GM12878 (cell line): ENCODE measurements at regions not wholly inside any gene's neighbourhood (a gene's known extent, or its start where the extent isn't known, plus 50 kb on each side); places are given as distances from the start of the nearest gene placed in this dataset.

Source experiments
- ATAC-seq: fragments of 200-7000 bp; cut with Tn5 transposase; 3 replicates; pipeline ENCODE4 v1.9.1; 2020; ENCODE audit warnings: mild to moderate bottlenecking, moderate library complexity
- BruUV-seq: library from RNA; stranded (reverse); fragments of 400-500 nt; replicated peaks from 2 replicates; lab custom pipeline; 2021; lab: Mats Ljungman, UMichigan
- CTCF ChIA-PET: fragments of 300-600 bp; sonication (Branson Sonifier 250); formaldehyde crosslinking; extraction: SDS; loops from one replicate; lab custom pipeline; 2021; ENCODE audit warnings: inconsistent platforms; lab: Yijun Ruan, JAX
- POLR2A ChIA-PET: fragments of 350-600 bp; formaldehyde crosslinking; extraction: SDS; loops from one replicate; lab custom pipeline; 2021; ENCODE audit warnings: inconsistent platforms; lab: Charles Lee
- RAD21 ChIA-PET: fragments of 300-600 bp; sonication (Branson Sonifier 250); formaldehyde crosslinking; loops from one replicate; lab custom pipeline; 2023; ENCODE audit warnings: antibody characterized with exemption; ENCODE audit not compliant: unreplicated experiment; lab: Charles Lee
- SMC1A ChIA-PET: fragments of 300-600 bp; sonication (Branson Sonifier 250); formaldehyde crosslinking; loops from one replicate; lab custom pipeline; 2023; ENCODE audit not compliant: unreplicated experiment, uncharacterized antibody; lab: Charles Lee
- DNase-seq: peaks from one replicate; pipeline ENCODE4 v3.0.0-alpha.2; 2011; ENCODE audit warnings: low read depth, low spot score
- FAIRE-seq: peaks from 3 replicates; lab custom pipeline; 2011; peaks lifted over from hg19 to GRCh38; lab: Jason Lieb, UNC
- H2AFZ ChIP-seq: 2 replicates; pipeline ENCODE4 v1.6.0; 2011; ENCODE audit warnings: low read depth, low read length, control low read depth; ENCODE audit not compliant: control insufficient read depth
- H3K27ac ChIP-seq: 2 replicates; pipeline ENCODE4 v1.5.1; 2011; ENCODE audit warnings: control low read depth; ENCODE audit not compliant: control insufficient read depth, insufficient read depth
- H3K27me3 ChIP-seq, 2 experiments: replicated peaks in 1 of 2; 2 replicates each; pipeline versions ENCODE4 v1.6.0 to v1.6.1; 2011; ENCODE audit warnings: low read length in 1 of 2; ENCODE audit not compliant: control insufficient read depth in 2 of 2, insufficient read depth in 2 of 2
- H3K36me3 ChIP-seq, 2 experiments: 2 replicates each; pipeline ENCODE4 v1.5.1; 2011; ENCODE audit warnings: low read length in 1 of 2; ENCODE audit not compliant: control insufficient read depth in 2 of 2, insufficient read depth in 2 of 2
- H3K4me1 ChIP-seq: 2 replicates; pipeline ENCODE4 v1.6.1; 2011; ENCODE audit warnings: mild to moderate bottlenecking, low read length, moderate library complexity, mixed read lengths; ENCODE audit not compliant: control insufficient read depth, insufficient read depth
- H3K4me2 ChIP-seq: 2 replicates; pipeline ENCODE4 v1.6.0; 2011; ENCODE audit warnings: control low read depth; ENCODE audit not compliant: control insufficient read depth, insufficient read depth
- H3K4me3 ChIP-seq: fragments of 200-600 bp; sonication (generic); 2 replicates; pipeline ENCODE4 v1.5.1; 2016
- H3K79me2 ChIP-seq: 2 replicates; pipeline ENCODE4 v1.6.0; 2011; ENCODE audit warnings: low read length; ENCODE audit not compliant: control insufficient read depth, insufficient read depth
- H3K9ac ChIP-seq: 2 replicates; pipeline ENCODE4 v1.8.0; 2011; ENCODE audit warnings: low read length, control low read depth, mixed read lengths; ENCODE audit not compliant: control insufficient read depth, insufficient read depth
- H3K9me3 ChIP-seq: replicated peaks from 3 replicates; pipeline ENCODE4 v1.5.1; 2011; ENCODE audit warnings: mild to moderate bottlenecking, low read length; ENCODE audit not compliant: control insufficient read depth, insufficient read depth
- H4K20me1 ChIP-seq: 2 replicates; pipeline ENCODE4 v1.6.0; 2011; ENCODE audit not compliant: control insufficient read depth, insufficient read depth
- ASH2L ChIP-seq: fragments of 300-600, 200-600 bp; sonication (generic); IDR thresholded peaks from 2 replicates; pipeline ENCODE4 v1.6.1; 2017; ENCODE audit warnings: low read depth, mild to moderate bottlenecking, borderline replicate concordance
- EGR1 ChIP-seq, 2 experiments: IDR thresholded peaks; 1 replicate in 1 of 2; 2 replicates in 1 of 2; pipeline ENCODE4 v1.6.1; 2011 to 2012; ENCODE audit warnings: low read depth in 2 of 2, low read length in 2 of 2, borderline replicate concordance in 1 of 2, mild to moderate bottlenecking in 1 of 2, moderate library complexity in 1 of 2
- IKZF1 ChIP-seq: fragments of 450-650 bp; conservative IDR thresholded peaks from 2 replicates; pipeline ENCODE4 v1.6.1; 2017; ENCODE audit warnings: antibody characterized with exemption, mild to moderate bottlenecking
- KLF5 ChIP-seq: fragments of 450-650 bp; IDR thresholded peaks from 2 replicates; pipeline ENCODE4 v1.6.1; 2014; ENCODE audit warnings: mild to moderate bottlenecking; ENCODE audit not compliant: partially characterized antibody
- SREBF1 ChIP-seq: IDR thresholded peaks from 2 replicates; pipeline ENCODE4 v1.6.1; 2012; ENCODE audit warnings: mild to moderate bottlenecking, low read length
- ZBED1 ChIP-seq: IDR thresholded peaks from 2 replicates; pipeline ENCODE4 v1.6.1; 2016; ENCODE audit warnings: borderline replicate concordance
- ZNF24 ChIP-seq: fragments of 450-650 bp; IDR thresholded peaks from 2 replicates; pipeline ENCODE4 v1.6.1; 2017; ENCODE audit warnings: antibody characterized with exemption, mild to moderate bottlenecking
- WGBS: methylation state at CpG from one replicate; pipeline ENCODE4 v1.1.6; 2016; ENCODE audit warnings: low lambda C conversion rate; ENCODE audit not compliant: insufficient replicate concordance, insufficient coverage; ENCODE audit errors: missing lambda C conversion rate; 5-methylcytosine and 5-hydroxymethylcytosine counted together
- in situ Hi-C: fragments of 300-500 bp; cut with MboI; formaldehyde crosslinking; loops from 9 replicates; pipeline ENCODE4 v1.14.3; 2018; ENCODE audit warnings: mixed read lengths
- intact Hi-C: fragments of 100-400 bp; cut with micrococcal nuclease; formaldehyde crosslinking; loops from one replicate; pipeline ENCODE4 v1.14.2; 2022; ENCODE audit not compliant: unreplicated experiment
- TF ChIP-seq, protein P1 (sequence below): fragments of 150-350 bp; IDR thresholded peaks from 2 replicates; pipeline ENCODE4 v1.6.1; 2014; ENCODE audit warnings: mild to moderate bottlenecking, low read depth, low read length
- TF ChIP-seq, protein P2 (sequence below): fragments of 150-350 bp; IDR thresholded peaks from 2 replicates; pipeline ENCODE4 v1.6.1; 2016; ENCODE audit warnings: low read depth, low read length

DNA sequence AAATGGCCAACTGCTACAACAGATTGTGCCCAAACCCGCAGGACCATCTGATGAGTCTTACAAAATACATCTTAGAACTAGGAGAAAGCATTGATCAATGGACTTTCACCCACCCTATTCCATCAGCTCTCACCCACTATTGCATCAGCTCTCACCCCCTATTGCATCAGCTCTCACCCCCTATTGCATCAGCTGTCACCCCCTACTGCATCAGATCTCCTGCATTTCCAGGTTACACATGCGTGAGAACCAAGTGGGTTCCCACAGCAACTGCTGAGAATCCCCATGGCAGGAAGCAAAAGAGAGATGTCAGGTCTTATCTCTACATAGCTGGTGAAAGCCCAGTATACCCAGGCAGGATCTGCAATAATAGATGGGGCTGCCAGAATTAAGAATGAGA is 533.5 kb downstream of the LTN1 start:
- Histone ChIP-seq H4K20me1 (no peaks in the 10 kb centered on the region), H3K4me1 (no peaks in the 10 kb centered on the region), H3K79me2 (no peaks in the 10 kb centered on the region), H3K4me2 (no peak overlapping the region), H3K9me3 (no peaks in the 10 kb centered on the region; the same call in 2 of the 3 replicates), H3K27me3 (no peaks in the 10 kb centered on the region), H3K9ac (no peak overlapping the region), H3K4me3 (no peak overlapping the region), H3K36me3 (no peaks in the 10 kb centered on the region), H2AFZ (no peak overlapping the region), H3K27ac (no peak overlapping the region)
- 24% methylated on average over 2 of the region's 2 CpGs for WGBS
- ChIA-PET SMC1A (no interaction called here), CTCF (no interaction called here), POLR2A (no interaction called here), RAD21 (no interaction called here)
- TF ChIP-seq, protein P1, sequence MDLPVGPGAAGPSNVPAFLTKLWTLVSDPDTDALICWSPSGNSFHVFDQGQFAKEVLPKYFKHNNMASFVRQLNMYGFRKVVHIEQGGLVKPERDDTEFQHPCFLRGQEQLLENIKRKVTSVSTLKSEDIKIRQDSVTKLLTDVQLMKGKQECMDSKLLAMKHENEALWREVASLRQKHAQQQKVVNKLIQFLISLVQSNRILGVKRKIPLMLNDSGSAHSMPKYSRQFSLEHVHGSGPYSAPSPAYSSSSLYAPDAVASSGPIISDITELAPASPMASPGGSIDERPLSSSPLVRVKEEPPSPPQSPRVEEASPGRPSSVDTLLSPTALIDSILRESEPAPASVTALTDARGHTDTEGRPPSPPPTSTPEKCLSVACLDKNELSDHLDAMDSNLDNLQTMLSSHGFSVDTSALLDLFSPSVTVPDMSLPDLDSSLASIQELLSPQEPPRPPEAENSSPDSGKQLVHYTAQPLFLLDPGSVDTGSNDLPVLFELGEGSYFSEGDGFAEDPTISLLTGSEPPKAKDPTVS, result no peak
- no peak for DNase-seq
- BruUV-seq, result no TSS peak
- intact Hi-C loops (no loop called here), in situ Hi-C loops (no loop called here)
- no peak for FAIRE-seq
- no peak for ATAC-seq

DNA sequence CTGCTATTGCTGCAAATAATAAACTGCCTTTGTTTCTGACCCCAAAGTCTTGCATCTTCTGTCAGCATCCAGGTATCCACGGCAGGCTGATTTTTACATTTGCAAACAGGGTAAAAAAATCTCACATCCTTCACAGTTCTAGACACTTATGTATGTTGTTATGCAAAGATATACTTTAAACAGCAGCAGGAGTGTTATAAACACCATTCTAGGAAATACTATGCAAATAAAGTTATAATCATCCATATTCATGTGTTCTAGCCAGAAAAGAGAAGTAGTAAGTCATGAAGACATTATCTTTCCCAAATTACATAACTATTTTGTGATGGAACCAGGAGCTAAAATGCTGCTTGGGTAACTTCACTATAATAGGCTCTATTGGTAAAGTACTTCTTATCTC is 534.2 kb downstream of the LTN1 start:
- in situ Hi-C loops, result no loop called here
- no peaks in the 10 kb centered on the region; the same call in 2 of the 3 replicates for H3K9me3 ChIP-seq
- ChIA-PET SMC1A (no interaction called here), POLR2A (no interaction called here), RAD21 (no interaction called here), CTCF (no interaction called here)
- H2AFZ ChIP-seq, result no peak overlapping the region
- DNase-seq (no peak), FAIRE-seq (no peak), ATAC-seq (no peak)
- H3K36me3 ChIP-seq, result no peaks in the 10 kb centered on the region
- intact Hi-C loops, result no loop called here
- H3K9ac ChIP-seq, result no peak overlapping the region
- no TSS peak for BruUV-seq
- H4K20me1 ChIP-seq, result no peaks in the 10 kb centered on the region
- H3K27ac ChIP-seq, result no peak overlapping the region
- H3K79me2 ChIP-seq, result no peaks in the 10 kb centered on the region
- no peak overlapping the region for H3K4me3 ChIP-seq
- no peaks in the 10 kb centered on the region for H3K27me3 ChIP-seq
- no peak overlapping the region for H3K4me2 ChIP-seq
- WGBS, result 4% methylated on average over 1 of the region's 1 CpG
- H3K4me1 ChIP-seq, result no peaks in the 10 kb centered on the region
- TF ChIP-seq ZBED1 (no peak), EGR1 (IDR thresholded peaks at IDR 0.05; ENCODE audit: borderline replicate concordance in 1 of 2, low read depth in 2 of 2, low read length in 2 of 2) (no peak), KLF5 (no peak), SREBF1 (no peak), ASH2L (no peak), ZNF24 (no peak), IKZF1 (no peak)
- TF ChIP-seq, protein P2, sequence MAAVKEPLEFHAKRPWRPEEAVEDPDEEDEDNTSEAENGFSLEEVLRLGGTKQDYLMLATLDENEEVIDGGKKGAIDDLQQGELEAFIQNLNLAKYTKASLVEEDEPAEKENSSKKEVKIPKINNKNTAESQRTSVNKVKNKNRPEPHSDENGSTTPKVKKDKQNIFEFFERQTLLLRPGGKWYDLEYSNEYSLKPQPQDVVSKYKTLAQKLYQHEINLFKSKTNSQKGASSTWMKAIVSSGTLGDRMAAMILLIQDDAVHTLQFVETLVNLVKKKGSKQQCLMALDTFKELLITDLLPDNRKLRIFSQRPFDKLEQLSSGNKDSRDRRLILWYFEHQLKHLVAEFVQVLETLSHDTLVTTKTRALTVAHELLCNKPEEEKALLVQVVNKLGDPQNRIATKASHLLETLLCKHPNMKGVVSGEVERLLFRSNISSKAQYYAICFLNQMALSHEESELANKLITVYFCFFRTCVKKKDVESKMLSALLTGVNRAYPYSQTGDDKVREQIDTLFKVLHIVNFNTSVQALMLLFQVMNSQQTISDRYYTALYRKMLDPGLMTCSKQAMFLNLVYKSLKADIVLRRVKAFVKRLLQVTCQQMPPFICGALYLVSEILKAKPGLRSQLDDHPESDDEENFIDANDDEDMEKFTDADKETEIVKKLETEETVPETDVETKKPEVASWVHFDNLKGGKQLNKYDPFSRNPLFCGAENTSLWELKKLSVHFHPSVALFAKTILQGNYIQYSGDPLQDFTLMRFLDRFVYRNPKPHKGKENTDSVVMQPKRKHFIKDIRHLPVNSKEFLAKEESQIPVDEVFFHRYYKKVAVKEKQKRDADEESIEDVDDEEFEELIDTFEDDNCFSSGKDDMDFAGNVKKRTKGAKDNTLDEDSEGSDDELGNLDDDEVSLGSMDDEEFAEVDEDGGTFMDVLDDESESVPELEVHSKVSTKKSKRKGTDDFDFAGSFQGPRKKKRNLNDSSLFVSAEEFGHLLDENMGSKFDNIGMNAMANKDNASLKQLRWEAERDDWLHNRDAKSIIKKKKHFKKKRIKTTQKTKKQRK, result no peak
